Myocyte (in vitro differentiated cells): ENCODE measurements at regions not wholly inside any gene's neighbourhood (a gene's known extent, or its start where the extent isn't known, plus 50 kb on each side); places are given as distances from the start of the nearest gene placed in this dataset.

Experiments
- DNase-seq: peaks from one replicate; pipeline ENCODE4 v3.0.0-alpha.2; 2012; ENCODE audit warnings: low read depth

DNA sequence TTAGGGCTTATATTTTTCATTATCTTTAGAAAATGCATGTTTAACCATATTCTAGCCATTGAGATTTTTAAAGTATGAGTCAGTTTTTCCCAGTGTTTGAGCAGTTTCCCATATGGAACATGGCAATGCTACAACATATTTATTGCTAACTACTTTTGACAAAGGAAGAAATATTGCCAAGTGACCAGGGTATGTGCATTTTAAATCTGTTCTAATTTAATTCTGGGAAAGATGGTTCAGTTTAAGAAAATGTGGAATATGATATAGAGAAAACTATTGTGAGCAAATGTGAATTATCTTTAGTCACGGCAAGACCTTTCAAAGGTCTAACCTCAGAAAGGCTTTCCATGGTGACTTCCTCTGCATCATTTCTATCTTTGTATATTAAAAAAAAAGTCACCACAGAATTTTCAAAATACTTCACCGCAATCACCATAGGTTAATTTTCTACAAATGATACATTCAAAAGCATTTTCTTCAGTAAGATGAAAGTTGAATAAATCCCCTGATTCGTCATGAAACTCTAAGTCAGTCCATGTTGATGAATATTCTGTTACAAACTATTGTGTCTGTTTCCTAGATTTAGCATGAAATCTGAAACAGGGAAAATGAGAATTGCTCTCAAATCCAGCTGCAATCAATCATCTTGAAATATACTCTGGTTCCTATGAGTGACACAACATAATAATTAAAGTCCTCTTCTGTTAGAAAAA, 2349.0 kb upstream of the TENM3 start:
- DNase-seq: no peak

DNA sequence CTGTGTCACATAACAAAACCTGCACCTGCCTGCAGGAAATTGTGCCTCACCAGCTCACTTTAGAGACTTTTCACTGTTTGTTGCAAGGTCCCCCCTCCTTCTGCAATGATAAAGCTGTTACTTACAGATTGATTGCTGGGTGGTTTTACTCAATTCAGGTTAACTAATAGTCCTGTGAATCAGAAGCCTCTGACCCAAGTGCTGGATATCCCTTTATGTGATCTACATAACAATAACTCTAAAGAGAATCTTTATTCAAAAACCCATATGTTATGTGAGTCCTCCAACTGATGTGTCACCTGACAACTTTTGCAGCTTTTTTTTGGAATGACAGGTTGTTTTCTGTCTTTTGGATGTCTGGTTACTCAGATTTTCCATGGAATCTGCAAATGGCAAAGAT, 2323.6 kb upstream of the TENM3 start:
- DNase-seq: no peak

DNA sequence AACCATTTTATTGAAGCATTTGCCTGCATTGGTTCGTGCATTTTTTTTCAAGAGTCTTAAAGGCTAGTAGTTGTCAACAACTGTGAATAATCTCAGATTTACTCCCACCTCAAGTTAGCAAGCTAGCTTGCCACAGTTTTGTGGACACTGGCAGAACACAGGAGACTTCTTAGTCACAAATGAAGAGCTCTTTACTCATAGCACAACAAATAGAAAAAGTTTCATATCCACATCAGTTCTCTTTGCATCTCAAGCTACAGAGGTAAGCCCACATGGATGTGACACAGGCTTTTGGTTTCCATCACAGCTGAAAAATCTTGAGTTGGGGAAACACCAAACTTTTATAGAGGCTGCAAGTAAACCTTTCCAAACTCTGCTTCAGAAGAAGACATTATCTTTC, 2315.7 kb upstream of the TENM3 start:
- DNase-seq: no peak

DNA sequence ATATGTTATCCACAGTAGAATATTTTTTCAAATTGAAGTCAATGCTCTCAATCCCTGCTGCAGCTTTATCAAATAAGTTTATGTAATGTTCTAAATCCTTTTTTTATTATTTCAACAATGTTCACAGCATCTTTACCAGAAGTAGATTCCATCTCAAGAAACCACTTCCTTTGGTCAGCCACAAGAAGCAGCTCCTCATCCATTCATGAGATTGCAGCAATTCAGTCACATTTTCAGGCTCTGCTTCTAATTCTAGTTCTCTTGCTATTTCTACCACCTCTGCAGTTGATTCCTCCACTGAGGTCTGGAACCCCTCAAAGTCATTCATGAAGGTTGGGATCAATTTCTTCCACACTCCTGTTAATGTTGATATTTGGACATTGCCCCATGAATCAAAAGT, 2301.3 kb upstream of the TENM3 start:
- no peak for DNase-seq

DNA sequence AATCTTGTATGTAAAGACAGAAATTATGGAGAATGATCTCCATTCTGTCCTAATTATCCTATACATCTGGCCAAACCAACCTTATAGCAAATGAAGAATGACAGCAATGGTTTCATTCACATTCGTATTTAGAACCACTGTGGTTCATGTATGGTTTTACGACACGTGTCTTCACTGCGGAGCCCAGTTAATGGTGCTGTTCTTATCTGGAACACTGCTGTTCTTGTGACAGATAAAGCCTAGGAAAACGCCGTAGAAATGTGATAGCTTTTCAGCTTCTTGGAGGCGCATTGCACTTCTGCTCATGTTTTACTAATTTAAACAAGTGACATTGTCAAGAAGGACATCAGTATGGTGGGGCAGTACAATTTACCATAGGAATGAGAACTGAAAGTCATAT, 2266.4 kb upstream of the TENM3 start:
- no peak for DNase-seq

DNA sequence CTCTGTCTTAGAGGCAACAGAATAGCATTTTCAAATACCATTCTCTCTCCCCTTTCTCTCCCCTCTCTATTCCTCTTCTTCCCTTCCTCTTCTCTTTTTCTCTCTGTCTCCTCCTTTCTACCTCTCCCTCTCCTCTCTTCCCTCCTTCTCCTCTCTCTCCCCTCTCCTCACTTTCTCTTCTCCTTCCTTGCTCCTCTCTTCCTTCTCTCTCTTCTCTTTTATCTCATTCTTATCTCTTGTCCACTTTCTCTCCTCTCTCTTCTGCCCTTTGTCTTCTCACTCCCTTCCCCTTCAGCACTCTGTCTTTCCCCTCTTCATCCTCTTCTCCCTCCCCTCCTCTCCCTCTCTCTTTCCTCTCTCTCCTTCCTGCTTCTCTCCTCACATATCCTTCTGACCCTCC, 2265.8 kb upstream of the TENM3 start:
- DNase-seq: no peak

DNA sequence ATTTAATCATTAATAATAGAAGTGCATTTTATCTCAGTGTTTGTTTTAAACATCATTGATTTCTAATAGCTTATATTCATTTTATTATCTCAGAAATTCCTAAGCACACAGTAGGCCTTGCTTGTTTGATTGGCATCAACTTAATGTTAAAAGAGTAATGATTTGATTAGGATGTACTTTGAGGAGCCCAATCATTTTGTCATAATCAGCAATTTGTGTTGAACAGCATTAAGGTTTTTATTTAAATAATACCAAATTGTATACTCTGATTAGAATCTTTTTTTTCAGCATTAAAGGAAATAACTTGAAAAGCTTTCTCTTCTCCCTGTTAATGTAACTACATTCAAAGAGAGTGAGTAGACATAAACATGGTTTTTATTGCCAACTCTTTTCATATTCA, 2262.0 kb upstream of the TENM3 start:
- no peak for DNase-seq

DNA sequence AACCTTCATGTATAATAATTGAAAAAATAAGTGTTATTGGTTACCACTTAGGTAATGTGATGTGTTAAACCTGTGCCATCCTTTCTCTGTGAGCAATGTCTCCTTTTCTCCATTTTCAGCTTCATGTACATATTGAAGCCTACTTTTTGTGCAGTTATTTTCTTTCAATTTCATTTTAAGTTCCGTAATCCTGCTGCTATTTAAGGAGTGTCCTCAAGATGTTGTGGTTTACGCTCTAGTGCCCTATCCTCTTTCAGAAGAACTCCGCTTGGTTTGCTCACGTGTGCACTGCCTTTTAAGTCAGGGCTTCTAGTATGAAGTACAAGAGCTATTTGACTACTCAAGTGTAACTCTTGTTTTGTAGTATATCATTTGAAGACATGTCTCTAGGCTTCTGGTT, 2253.2 kb upstream of the TENM3 start:
- DNase-seq: no peak

DNA sequence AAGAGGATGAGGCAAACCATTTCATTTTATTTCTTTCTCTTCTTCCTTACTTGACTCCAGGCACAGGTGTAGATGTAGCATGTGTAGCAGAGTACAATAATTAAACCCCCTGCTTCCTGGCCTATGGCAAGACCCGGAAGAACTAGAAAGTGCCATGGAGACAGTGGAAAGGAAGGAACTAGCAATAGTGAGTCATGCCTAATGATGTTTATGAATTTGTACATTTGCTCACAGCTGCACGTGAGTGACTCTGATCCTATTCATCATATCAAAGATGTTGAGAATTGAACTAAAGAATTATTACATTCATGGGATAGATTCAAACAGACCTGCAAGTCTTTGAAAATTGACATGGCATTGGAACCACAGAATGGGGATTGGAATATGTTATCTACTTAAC, 2233.9 kb upstream of the TENM3 start:
- no peak for DNase-seq

DNA sequence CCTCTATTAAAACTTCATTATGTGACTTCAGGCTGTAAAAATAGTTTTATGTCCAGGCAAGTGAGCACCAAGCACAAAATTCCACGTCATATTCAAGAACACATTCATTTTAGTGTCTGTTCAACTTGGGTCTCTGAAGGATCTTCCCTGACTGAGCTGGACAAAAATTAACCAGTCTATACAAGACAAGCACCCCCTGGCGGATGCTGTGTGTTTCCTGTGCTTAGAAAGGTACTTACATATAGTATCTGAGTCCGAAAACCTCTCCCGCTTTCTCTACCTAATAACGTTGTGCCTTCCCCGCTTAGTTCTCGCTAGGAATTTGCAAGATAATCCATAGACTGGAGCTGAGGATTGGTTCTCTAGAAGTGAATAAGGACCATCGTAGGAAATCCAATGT, 2214.5 kb upstream of the TENM3 start:
- DNase-seq: no peak

DNA sequence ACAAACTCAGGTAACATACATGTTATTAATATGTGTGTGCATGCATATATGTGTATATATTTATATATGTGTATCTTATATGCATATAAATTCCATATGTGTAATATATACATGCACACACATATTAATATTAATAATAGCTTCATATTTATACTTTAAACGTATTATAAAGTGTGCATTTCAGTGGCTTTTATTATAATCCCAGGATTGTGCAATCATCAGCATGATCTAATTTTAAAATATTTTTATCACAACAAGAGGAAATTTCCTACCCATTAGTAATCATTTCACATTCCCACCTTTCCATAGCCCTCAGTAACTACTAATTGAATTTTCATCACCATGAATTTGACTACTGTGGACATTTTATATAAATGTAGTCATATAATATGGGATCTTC, 2211.9 kb upstream of the TENM3 start:
- DNase-seq: no peak

DNA sequence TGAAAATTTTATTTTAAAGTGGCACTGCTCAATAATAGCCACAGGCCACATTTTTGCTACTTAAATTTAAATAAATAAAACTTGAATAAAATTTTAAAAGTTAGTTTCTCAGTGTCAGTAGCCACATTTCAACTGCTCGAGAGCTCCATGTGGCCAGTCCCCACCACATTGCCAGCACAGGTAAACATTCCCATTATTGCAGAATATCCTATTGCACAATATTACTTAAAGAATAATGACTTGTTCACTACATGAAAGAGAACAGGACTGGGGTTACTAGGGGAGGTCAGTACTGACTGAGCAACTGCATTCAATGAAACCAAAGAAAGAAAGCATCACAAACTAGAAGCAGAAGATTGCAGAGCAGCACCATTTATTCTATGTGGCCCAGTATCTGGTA, 2201.6 kb upstream of the TENM3 start:
- no peak for DNase-seq

DNA sequence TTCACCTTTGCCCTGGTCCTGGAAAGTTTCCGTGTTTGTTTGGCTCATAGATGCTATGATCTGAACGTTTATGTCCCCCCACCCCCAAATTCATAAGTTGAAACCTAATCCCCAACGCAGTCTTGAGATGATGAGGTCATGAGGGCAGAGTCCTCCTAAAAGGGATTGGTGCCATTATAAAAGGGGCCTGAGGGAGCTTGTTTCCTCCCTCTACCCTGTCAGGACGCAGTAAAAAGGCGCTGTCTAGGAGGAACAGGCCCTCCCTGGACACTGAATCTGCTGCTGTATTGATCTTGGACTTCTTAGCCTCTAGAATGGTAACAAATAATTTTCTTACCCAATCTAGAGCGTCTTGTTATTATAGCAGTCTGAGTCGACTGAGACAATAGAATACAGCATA, 2190.6 kb upstream of the TENM3 start:
- no peak for DNase-seq

DNA sequence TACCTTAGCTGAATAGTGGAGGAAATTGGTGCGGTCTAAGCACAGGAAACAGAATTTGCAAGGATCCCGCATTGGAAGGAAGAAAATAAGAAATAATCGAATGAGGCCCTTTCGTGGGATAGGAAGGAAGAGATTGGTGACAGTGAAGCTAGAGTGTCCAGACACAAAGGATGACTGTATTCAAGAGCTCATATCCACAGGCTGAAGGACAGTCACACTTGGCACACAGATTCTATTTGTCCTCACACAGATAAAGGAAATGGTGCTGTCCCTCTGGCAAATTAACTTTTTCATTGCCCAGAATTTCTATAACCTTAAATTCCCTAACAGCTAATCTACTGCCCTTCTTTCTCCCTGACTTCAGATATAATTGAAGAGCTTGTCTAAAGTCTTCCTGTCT, 2188.9 kb upstream of the TENM3 start:
- no peak for DNase-seq

DNA sequence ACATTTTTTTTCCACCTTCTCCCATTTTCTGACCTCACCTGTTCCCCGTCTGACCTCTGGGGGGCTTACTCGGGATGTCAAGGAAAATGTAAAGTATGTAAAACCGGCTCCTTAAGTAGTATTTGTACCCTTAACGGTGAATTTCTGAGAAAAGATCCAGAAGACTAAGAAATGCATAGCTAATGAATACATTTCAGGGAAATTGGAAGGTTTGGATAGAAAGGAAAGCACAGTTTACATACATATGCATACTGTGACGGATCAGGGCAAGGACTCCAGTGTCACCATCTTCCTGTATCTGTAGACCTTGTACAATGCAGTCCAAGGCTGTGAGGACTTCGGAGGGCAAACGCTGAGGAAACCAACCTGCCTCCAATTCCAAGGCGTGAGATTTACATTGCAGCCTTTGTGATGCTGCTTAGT, 2185.9 kb upstream of the TENM3 start:
- peak; percentile 0 for DNase-seq

DNA sequence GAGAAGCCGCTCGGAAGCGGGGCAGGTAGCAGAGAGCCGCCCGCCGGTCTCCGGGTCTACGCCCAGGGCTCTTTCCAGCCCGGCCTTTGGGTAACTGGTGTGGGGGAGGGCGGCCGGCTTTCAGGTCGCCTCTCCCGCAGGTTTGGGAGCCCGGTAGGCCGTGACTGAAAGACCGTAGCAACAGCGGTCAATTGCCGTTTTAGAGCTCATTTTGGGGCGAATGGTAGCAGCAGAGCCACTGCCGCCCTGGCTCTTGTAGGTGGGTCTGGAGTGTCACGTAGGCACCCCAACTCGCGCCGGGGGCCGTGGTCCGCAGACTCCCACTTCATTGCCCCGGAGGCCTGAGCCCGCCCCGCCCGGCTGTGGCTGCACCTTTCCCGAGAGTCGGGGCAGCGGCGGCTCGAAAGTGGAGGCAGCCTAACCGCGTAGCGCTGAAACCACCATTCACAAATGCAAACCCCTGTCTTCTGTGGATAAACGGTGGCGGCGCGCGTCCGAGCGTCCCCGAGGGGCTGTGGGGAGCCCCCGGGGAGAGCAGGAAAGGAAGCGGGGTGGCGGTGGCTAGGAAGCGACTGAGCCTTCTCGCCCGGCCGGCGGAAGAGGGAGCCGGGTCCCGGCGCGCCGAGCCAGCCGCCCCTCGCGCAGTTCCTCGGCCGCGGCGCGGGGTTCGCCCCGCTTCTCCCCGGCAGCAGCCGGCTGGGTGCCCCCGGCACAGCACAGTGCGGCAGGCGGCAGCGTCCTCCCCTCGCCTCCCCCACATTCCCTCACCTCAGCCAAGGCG, 2185.1 kb upstream of the TENM3 start:
- peak; percentile 1 for DNase-seq

DNA sequence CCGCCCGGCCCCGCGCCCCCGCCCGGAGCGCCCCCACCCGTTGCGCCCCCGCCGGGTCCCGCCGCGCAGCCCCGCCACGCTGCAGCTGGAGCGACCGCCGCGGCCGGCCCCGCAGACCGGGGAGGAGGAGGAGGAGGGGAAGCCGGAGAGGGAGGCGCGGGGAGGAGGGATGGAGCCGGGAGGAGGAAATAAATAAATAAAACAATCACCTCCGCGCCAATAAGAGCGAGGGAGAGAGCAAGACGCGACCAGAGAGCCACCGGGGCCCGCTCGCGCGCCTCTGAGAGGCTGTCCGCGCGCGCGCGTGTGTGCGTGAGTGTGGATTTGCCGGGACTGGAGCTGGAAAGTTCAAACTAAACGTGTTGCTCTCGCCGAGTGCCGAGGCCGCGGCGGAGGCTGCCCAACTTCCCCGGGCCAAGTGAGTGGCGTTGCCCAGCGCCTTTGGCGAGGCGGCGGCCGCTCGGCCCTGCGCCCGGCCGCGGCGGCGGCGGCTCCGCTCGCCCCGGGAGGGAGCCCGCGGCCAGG, 2184.4 kb upstream of the TENM3 start:
- peak; percentile 32 for DNase-seq

DNA sequence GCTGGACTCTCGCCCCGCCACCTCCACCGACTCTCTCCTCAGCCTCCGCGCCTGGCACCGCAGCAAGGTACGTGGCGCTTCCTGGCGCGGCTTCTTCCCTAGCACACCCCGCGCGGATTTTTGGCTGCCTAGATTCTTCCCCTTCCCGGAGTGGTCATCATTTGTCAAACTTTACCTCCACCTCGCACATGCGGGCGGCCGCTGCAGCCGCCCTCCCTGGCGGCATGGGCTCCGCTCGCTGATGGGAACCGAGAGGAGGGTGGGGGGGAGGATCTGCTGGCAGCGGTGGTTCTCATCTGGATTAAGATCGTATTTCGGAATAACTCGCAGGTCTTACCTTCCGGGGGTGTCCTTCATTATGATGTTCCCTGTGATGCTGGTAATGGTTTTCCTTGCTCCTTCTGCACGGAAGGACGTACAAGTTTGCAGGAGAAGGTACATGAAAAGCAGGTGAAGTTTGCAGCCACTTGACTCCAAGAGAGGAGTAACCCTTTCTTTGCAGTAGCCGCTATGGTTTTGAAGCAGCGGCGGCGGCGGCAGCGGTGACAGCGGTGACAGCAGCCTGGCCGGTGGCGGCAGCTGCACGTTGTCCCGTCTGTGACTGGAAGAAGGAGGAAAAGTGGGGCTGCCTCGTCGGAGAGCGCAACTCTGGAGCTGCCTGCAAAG, 2183.9 kb upstream of the TENM3 start:
- DNase-seq: peak; percentile 5

DNA sequence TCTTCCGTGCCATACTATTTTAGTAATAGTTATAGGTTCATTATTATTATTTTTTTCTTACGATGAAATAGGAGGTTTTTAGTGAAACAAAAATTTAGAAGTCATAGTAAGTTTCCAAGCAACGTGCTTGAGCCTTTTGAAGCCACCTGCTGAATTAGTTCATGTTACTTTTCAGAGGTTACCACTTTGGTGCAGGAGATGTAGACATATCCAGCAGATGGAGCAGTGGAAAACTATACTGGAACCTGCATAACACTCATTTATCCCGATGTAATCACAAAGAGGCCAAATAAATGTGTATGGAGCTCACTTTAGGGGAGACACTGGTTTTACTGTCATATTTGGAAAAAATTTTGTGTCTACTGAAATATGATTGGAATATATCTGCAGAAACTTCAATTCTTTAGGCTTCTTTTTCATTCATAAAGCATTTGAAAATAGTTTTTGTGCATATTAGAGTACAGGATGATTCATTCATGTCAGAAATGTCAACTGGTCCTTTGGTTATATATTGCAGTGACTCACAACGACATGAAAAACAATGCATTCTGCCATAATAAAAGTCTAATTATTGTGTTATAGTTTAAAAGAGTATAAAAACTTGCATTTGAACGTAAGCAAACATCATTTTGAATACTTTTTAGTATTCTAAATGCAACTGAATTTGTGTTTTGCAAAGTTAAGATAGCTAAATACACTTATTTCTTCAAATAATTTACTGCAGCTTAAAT, 2182.9 kb upstream of the TENM3 start:
- DNase-seq: peak; percentile 2

DNA sequence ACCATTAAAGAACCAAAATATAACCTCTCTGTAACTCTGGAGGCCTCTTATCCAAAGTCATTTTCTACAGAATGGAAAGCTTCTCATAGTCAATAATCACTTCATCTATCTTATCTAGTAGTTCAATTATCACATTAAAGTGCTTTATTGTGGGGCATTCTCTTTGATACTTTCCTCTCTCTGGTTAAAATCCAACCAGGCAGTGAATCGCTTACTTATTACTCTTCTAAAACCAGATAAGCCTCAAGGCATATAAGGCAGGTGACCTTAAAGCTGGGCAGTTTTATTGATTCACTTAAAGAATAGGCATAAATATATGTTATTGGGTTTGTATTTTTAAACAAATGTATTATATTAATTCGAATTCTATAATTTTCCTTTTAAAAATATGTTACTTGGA, 2162.1 kb upstream of the TENM3 start:
- no peak for DNase-seq

DNA sequence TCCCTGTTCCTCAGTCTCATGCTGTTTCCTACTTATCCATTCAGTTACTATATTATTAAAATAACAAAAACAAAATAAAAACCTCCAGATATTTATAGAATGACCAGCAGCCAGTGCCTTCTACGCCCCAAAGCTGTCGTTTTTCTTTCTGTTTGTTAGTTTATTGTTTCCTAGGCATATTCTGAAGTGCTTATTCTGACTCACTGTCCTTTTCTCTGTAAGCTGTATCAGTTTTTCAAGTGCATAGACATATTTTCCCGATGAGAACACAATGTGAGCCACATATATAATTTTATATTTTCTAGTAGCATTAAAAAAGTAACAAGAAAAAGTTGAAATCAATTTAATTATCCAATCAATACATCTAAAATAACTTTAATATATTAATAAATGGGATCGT, 2158.6 kb upstream of the TENM3 start:
- DNase-seq: no peak
